ENCODE measurements at regions not wholly inside any gene's neighbourhood (a gene's known extent, or its start where the extent isn't known, plus 50 kb on each side); places are given as distances from the start of the nearest gene placed in this dataset.

GRCh38 chr10:10110844-10111490 lies 906.7 kb upstream of the CELF2 start:
- DNase-seq (ENCODE audit: low spot score), result no peak
- Histone ChIP-seq H3K27ac (ENCODE audit: low read depth in 1 of 2, low read length in 2 of 2) (no peak overlapping the region), H3K9me3 (ENCODE audit: control insufficient read depth in 4 of 4, low read length in 3 of 4) (peaks cover 0 to 3% (median 0%) of the 10 kb centered on the region in 4 donors), H3K36me3 (ENCODE audit: control insufficient read depth in 4 of 4, insufficient read depth in 3 of 4, low read depth in 1 of 4, low read length in 3 of 4) (no peaks in the 10 kb centered on the region), H3K4me3 (ENCODE audit: low read depth in 1 of 3, low read length in 3 of 3) (no peak overlapping the region), H3K4me1 (ENCODE audit: control insufficient read depth in 4 of 4, insufficient read depth in 4 of 4, low read length in 3 of 4) (no peaks in the 10 kb centered on the region), H3K27me3 (ENCODE audit: control insufficient read depth in 4 of 4, insufficient read depth in 4 of 4, low read length in 3 of 4) (no peaks in the 10 kb centered on the region), H3K9ac (ENCODE audit: low read depth in 1 of 2, low read length in 2 of 2) (no peak overlapping the region)
- no peak for TF ChIP-seq HNF4G (IDR thresholded peaks at IDR 0.05)
- no peak for TF ChIP-seq TAF1 (conservative IDR thresholded peaks at IDR 0.05)
- no peak for TF ChIP-seq RXRA (IDR thresholded peaks at IDR 0.05)
- TF ChIP-seq NR2F2 (IDR thresholded peaks at IDR 0.05), result no peak
- no peak for TF ChIP-seq CTCF (IDR thresholded peaks at IDR 0.05; ENCODE audit: low read depth, low read length, missing input control)
- no peak for TF ChIP-seq GABPA (IDR thresholded peaks at IDR 0.05 in 1 of 2, conservative IDR thresholded peaks at IDR 0.05 in 1 of 2)
- no peak for TF ChIP-seq ZBTB33 (IDR thresholded peaks at IDR 0.05)
- no peak for TF ChIP-seq FOXA2 (IDR thresholded peaks at IDR 0.05)
- no peak for TF ChIP-seq YY1 (IDR thresholded peaks at IDR 0.05)
- TF ChIP-seq RAD21 (IDR thresholded peaks at IDR 0.05), result no peak
- TF ChIP-seq ATF3 (IDR thresholded peaks at IDR 0.05), result no peak
- TF ChIP-seq SP1 (IDR thresholded peaks at IDR 0.05), result no peak
- TF ChIP-seq REST (IDR thresholded peaks at IDR 0.05), result no peak
- no peak for TF ChIP-seq JUND (IDR thresholded peaks at IDR 0.05)
- no peak for TF ChIP-seq EGR1 (IDR thresholded peaks at IDR 0.05; ENCODE audit: low read depth in 2 of 2)
- TF ChIP-seq FOXA1 (IDR thresholded peaks at IDR 0.05), result no peak
- WGBS, result 83% methylated on average over 5 of the region's 5 CpGs

GRCh38 chr10:10118131-10118530 lies 899.5 kb upstream of the CELF2 start:
- 91% methylated on average over 1 of the region's 1 CpG for WGBS
- no peak overlapping the region for H3K9ac ChIP-seq (ENCODE audit: low read depth in 1 of 2, low read length in 2 of 2)
- H3K4me3 ChIP-seq (ENCODE audit: low read depth in 1 of 3, low read length in 3 of 3), result no peak overlapping the region
- H3K36me3 ChIP-seq (ENCODE audit: control insufficient read depth in 4 of 4, insufficient read depth in 3 of 4, low read depth in 1 of 4, low read length in 3 of 4), result no peaks in the 10 kb centered on the region
- H3K9me3 ChIP-seq (ENCODE audit: control insufficient read depth in 4 of 4, low read length in 3 of 4), result peaks cover 0 to 3% (median 0%) of the 10 kb centered on the region in 4 donors
- DNase-seq (ENCODE audit: low spot score), result no peak
- H3K4me1 ChIP-seq (ENCODE audit: control insufficient read depth in 4 of 4, insufficient read depth in 4 of 4, low read length in 3 of 4), result no peaks in the 10 kb centered on the region
- no peak for TF ChIP-seq FOXA1 (IDR thresholded peaks at IDR 0.05)
- TF ChIP-seq RXRA (IDR thresholded peaks at IDR 0.05), result no peak
- TF ChIP-seq RAD21 (IDR thresholded peaks at IDR 0.05), result no peak
- TF ChIP-seq TAF1 (conservative IDR thresholded peaks at IDR 0.05), result no peak
- no peak for TF ChIP-seq HNF4A (conservative IDR thresholded peaks at IDR 0.05)
- no peak for TF ChIP-seq HNF4G (IDR thresholded peaks at IDR 0.05)
- no peak for TF ChIP-seq EGR1 (IDR thresholded peaks at IDR 0.05; ENCODE audit: low read depth in 2 of 2)
- no peak overlapping the region for H3K27ac ChIP-seq (ENCODE audit: low read depth in 1 of 2, low read length in 2 of 2)
- no peaks in the 10 kb centered on the region for H3K27me3 ChIP-seq (ENCODE audit: control insufficient read depth in 4 of 4, insufficient read depth in 4 of 4, low read length in 3 of 4)
